GM10266 (cell line): ENCODE measurements at regions not wholly inside any gene's neighbourhood (a gene's known extent, or its start where the extent isn't known, plus 50 kb on each side); places are given as distances from the start of the nearest gene placed in this dataset.

Experiments used
- DNase-seq: peaks from one replicate; pipeline ENCODE4 v3.0.0; 2012; ENCODE audit errors: extremely low spot score
- CTCF ChIP-seq: IDR thresholded peaks from 2 replicates; pipeline ENCODE4 v1.5.1; 2012; ENCODE audit warnings: mild to moderate bottlenecking, low read depth; ENCODE audit not compliant: control insufficient read depth, insufficient read depth; ENCODE audit errors: missing control alignments

GRCh38 chr4:44016570-44017421, 431.8 kb downstream of the KCTD8 start:
- TF ChIP-seq CTCF = no peak
- no peak for DNase-seq

GRCh38 chr4:44017422-44017739, 431.2 kb downstream of the KCTD8 start:
- no peak for TF ChIP-seq CTCF
- no peak for DNase-seq

DNA sequence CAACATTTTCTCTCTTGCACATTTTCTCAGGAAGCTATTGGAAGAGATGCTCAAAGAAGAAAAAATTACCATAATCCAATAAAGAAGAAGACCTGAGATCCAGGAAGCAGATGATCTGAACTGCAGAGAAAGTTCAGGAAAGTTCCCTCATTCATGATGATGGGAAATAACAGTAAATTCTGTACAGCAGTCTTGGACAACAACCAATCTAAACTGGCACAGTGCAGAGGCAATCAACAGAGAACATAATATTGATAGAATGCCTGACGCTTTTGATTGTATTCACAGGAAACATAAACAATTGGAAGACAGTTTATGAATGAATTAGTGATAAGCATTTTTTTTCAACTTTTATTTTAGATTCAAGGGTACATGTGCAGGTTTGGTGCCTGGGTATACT, 428.9 kb downstream of the KCTD8 start:
- no peak for TF ChIP-seq CTCF

DNA sequence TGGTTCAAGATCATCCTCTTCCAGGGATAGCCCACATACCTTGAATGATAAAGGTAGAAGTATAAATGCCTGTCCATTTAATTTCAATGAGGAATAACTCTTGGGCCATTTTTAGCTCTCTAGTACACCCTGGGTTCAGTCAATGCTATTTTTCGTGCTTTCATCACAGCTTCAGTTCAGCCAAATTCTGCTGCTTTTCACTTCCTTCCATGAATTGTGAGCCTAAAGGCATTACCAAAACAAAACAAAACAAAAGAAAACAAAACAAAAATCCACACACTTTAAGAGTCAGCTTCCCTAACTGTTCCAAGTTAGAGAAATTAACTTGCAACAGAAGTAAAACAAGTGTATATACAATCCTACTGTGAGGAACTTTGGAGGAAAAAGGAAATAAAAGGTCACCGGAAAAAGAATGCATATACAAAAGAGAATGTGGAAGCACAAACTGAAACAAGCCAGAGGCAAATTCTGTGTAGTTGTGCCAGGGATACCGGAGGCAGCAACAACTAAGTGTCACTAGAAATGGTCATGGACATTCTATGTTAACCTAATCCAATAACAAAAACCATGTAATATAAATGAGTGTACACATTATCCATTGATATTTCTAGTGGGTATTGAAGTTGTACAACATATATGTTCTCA, 423.1 kb downstream of the KCTD8 start:
- no peak for DNase-seq
- no peak for TF ChIP-seq CTCF

More for the DNA sequence above, 428.9 kb downstream of the KCTD8 start:
- DNase-seq = no peak

- TF ChIP-seq CTCF = no peak
- DNase-seq = no peak
Observed at GRCh38 chr4:44038811-44039210, 409.8 kb downstream of the KCTD8 start.

GRCh38 chr4:44046491-44046890, 402.1 kb downstream of the KCTD8 start:
- no peak for DNase-seq
- TF ChIP-seq CTCF = no peak

DNA sequence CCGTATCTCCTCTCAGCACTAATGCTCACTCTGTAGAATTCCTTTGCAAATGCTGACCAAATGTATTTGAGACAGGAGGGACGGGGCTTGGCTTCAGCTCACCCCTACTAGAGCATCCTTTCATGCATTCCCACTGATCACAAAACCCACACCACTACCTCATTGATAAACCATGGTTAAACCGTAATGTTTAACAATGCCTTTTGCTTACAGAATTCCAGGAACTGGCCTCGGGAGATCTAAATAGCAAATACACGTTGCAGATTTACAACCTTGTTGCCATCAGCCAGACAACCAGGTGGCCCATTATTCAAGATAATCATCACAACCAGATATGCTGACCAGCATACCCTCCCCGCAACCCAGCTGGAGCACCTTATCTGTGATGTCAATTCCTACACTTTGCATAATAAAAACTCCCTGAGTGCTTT, 391.9 kb downstream of the KCTD8 start:
- no peak for TF ChIP-seq CTCF
- no peak for DNase-seq
